ENCODE measurements at regions not wholly inside any gene's neighbourhood (a gene's known extent, or its start where the extent isn't known, plus 50 kb on each side); places are given as distances from the start of the nearest gene placed in this dataset.

GRCh38 chr1:114206392-114206791 is 52.7 kb upstream of the SYT6 start (continued):
- TF ChIP-seq ELF1 (IDR thresholded peaks at IDR 0.05) (no peak), POLR2AphosphoS5 (IDR thresholded peaks at IDR 0.05; ENCODE audit: low read depth, low read length) (no peak), IRF3 (IDR thresholded peaks at IDR 0.05; ENCODE audit: low read depth, low read length) (no peak), NFIC (IDR thresholded peaks at IDR 0.05; ENCODE audit: borderline replicate concordance) (no peak), USF2 (IDR thresholded peaks at IDR 0.05; ENCODE audit: borderline replicate concordance, low read depth, low read length) (no peak), GATA2 (CRISPR knock-in tag; IDR thresholded peaks at IDR 0.05) (no peak), FOSL2 (IDR thresholded peaks at IDR 0.05; ENCODE audit: borderline replicate concordance, low read depth) (no peak), RXRA (IDR thresholded peaks at IDR 0.05; ENCODE audit: borderline replicate concordance, low read depth) (no peak), EP300 (IDR thresholded peaks at IDR 0.05; ENCODE audit: borderline replicate concordance in 1 of 2, low read depth in 1 of 2, low read length in 1 of 2) (no peak)

GRCh38 chr1:114203595-114204128 is 50.0 kb upstream of the SYT6 start:
- no peak for TF ChIP-seq YY1 (IDR thresholded peaks at IDR 0.05; ENCODE audit: low read depth)
- TF ChIP-seq SIN3A (IDR thresholded peaks at IDR 0.05; ENCODE audit: borderline replicate concordance, low read depth, low read length): no peak
- no peak for TF ChIP-seq FOXM1 (IDR thresholded peaks at IDR 0.05; ENCODE audit: low read depth)
- DNase-seq: no peak
- Histone ChIP-seq H3K4me3 (ENCODE audit: low read depth in 2 of 2, low read length in 1 of 2) (no peak overlapping the region), H3F3A (replicated peaks; ENCODE audit: insufficient read depth) (no peaks in the 10 kb centered on the region), H3K4me1 (ENCODE audit: control insufficient read depth in 1 of 2, insufficient read depth in 2 of 2, low read depth in 1 of 2, low read length in 1 of 2) (no peaks in the 10 kb centered on the region; a peak in 2 of 4 replicates), H3K9me3 (no peaks in the 10 kb centered on the region), H2AFZ (ENCODE audit: low read depth) (no peak overlapping the region), H3K9me2 (no peaks in the 10 kb centered on the region), H3K9ac (no peak overlapping the region), H3K27me3 (ENCODE audit: insufficient read depth) (no peaks in the 10 kb centered on the region), H4K20me1 (ENCODE audit: insufficient read depth) (no peaks in the 10 kb centered on the region), H3K36me3 (replicated peaks in 1 of 2; ENCODE audit: control insufficient read depth in 1 of 2, insufficient read depth in 2 of 2, low read length in 1 of 2) (no peaks in the 10 kb centered on the region), H3K27ac (ENCODE audit: low read depth in 2 of 2, low read length in 1 of 2) (no peak overlapping the region), H3K4me2 (no peak overlapping the region), H3K79me2 (ENCODE audit: insufficient read depth) (no peaks in the 10 kb centered on the region)
- POLR2A ChIA-PET: no interaction called here
- CTCF ChIA-PET: no interaction called here
- 45% methylated on average over 5 of the region's 5 CpGs for WGBS (ENCODE audit: low lambda C conversion rate)

Small RNA genes lying in the stretch of these regions (small RNA-seq; reads per million reads assigned to genes)
- 0 reads per million in 7 experiments for gene MRPL57P1
